OCI-LY7 (cell line): ENCODE measurements at regions not wholly inside any gene's neighbourhood (a gene's known extent, or its start where the extent isn't known, plus 50 kb on each side); places are given as distances from the start of the nearest gene placed in this dataset. TPM values are rescaled to one million over a fixed set of nuclear protein-coding genes. Genes with fewer than 3 reads are reported as not detected.

Experiments used
- BruUV-seq: library from RNA; stranded (reverse); fragments of 400-500 nt; replicated peaks from 2 replicates; lab custom pipeline; 2021; lab: Mats Ljungman, UMichigan
- CTCF ChIA-PET: fragments of 300-600 bp; sonication (Branson Sonifier 250); formaldehyde crosslinking; loops from one replicate; lab custom pipeline; 2022; ENCODE audit warnings: antibody characterized with exemption; ENCODE audit not compliant: unreplicated experiment; lab: Charles Lee
- POLR2A ChIA-PET: fragments of 300-600 bp; sonication (Branson Sonifier 250); formaldehyde crosslinking; loops from one replicate; lab custom pipeline; 2022; ENCODE audit warnings: antibody characterized with exemption; lab: Charles Lee
- DNase-seq: peaks from one replicate; pipeline ENCODE4 v3.0.0-alpha.2; 2015; ENCODE audit warnings: low spot score
- H2AFZ ChIP-seq: fragments of 200-600 bp; sonication (generic), shearing (Covaris generic); 2 replicates; pipeline ENCODE4 v1.6.1; 2014; ENCODE audit warnings: mild to moderate bottlenecking, antibody characterized with exemption, low read length, moderate library complexity
- H3K27ac ChIP-seq: fragments of 200-600 bp; sonication (generic); 2 replicates; pipeline ENCODE4 v1.5.1; 2014; ENCODE audit warnings: mixed run types, low read depth, mild to moderate bottlenecking, moderate library complexity, low read length, inconsistent platforms; ENCODE audit not compliant: poor library complexity, severe bottlenecking
- H3K36me3 ChIP-seq: fragments of 200-600 bp; sonication (generic); 2 replicates; pipeline ENCODE4 v1.6.1; 2014; ENCODE audit warnings: mild to moderate bottlenecking, antibody characterized with exemption, low read length, moderate library complexity, mixed read lengths; ENCODE audit not compliant: insufficient read depth
- H3K4me1 ChIP-seq: fragments of 200-600 bp; sonication (generic); 2 replicates; pipeline ENCODE4 v1.5.1; 2014; ENCODE audit warnings: mild to moderate bottlenecking, low read length; ENCODE audit not compliant: insufficient read depth, poor library complexity, severe bottlenecking
- H3K4me2 ChIP-seq: fragments of 200-600 bp; sonication (generic); 2 replicates; pipeline ENCODE4 v1.6.1; 2014; ENCODE audit warnings: mild to moderate bottlenecking, low read length
- H3K4me3 ChIP-seq: fragments of 200-600 bp; sonication (generic); 2 replicates; pipeline ENCODE4 v1.5.1; 2014; ENCODE audit warnings: mild to moderate bottlenecking, low read depth, low read length; ENCODE audit not compliant: poor library complexity, severe bottlenecking
- H3K79me2 ChIP-seq: fragments of 200-600 bp; sonication (generic); 2 replicates; pipeline ENCODE4 v1.6.1; 2016; ENCODE audit warnings: low read depth, mild to moderate bottlenecking, low read length, moderate library complexity, mixed read lengths; ENCODE audit not compliant: insufficient read depth
- H3K9me2 ChIP-seq: fragments of 200-600 bp; sonication (generic); 2 replicates; pipeline ENCODE4 v1.6.1; 2016; ENCODE audit warnings: mild to moderate bottlenecking, low read length, mixed read lengths; ENCODE audit not compliant: insufficient read depth
- H3K9me3 ChIP-seq: fragments of 200-600 bp; sonication (generic); 2 replicates; pipeline ENCODE4 v1.6.1; 2014; ENCODE audit warnings: mild to moderate bottlenecking, mixed run types, low read length, mixed read lengths
- H4K20me1 ChIP-seq: fragments of 200-600 bp; sonication (generic); 2 replicates; pipeline ENCODE4 v1.6.1; 2014; ENCODE audit warnings: mild to moderate bottlenecking, antibody characterized with exemption, low read length, moderate library complexity, mixed read lengths; ENCODE audit not compliant: insufficient read depth
- CTCF ChIP-seq: fragments of 200-600 bp; sonication (generic); conservative IDR thresholded peaks from 2 replicates; pipeline ENCODE4 v1.5.1; 2014; ENCODE audit warnings: mild to moderate bottlenecking, antibody characterized with exemption, low read length, moderate library complexity, mixed read lengths
- EZH2phosphoT487 ChIP-seq: fragments of 200-600 bp; sonication (generic); IDR thresholded peaks from 2 replicates; pipeline ENCODE4 v1.6.1; 2018; ENCODE audit warnings: low read depth, borderline replicate concordance, mild to moderate bottlenecking, mixed run types, antibody characterized with exemption, low read length, moderate library complexity, mixed read lengths
- intact Hi-C: fragments of 100-400 bp; cut with micrococcal nuclease; formaldehyde crosslinking; loops from one replicate; pipeline ENCODE4 v1.10.0; 2022; ENCODE audit not compliant: unreplicated experiment
- small RNA-seq: library from RNA; depleted of rRNA; stranded (forward); fragments of <200 nt; gene quantifications from one replicate; pipeline ENCODE3, GENCODE V24; 2014

- Histone ChIP-seq H3K4me1 (no peaks in the 10 kb centered on the region), H4K20me1 (no peaks in the 10 kb centered on the region), H3K4me2 (no peak overlapping the region), H3K9me3 (no peaks in the 10 kb centered on the region), H2AFZ (no peak overlapping the region), H3K9me2 (no peaks in the 10 kb centered on the region), H3K36me3 (no peaks in the 10 kb centered on the region), H3K79me2 (no peaks in the 10 kb centered on the region), H3K27ac (no peak overlapping the region), H3K4me3 (no peak overlapping the region)
- ChIA-PET CTCF (no interaction called here), POLR2A (no interaction called here)
- no peak for DNase-seq
- intact Hi-C loops = no loop called here
- no TSS peak for BruUV-seq
- TF ChIP-seq EZH2phosphoT487 = no peak
- TF ChIP-seq CTCF = no peak
These were observed 350.8 kb downstream of the LRFN5 start for GRCh38 chr14:41957459-41957858.

Small RNA genes in the stretch of these regions (small RNA-seq; reads per million reads assigned to genes)
- gene AL163153.1 (not detected), gene AL358913.1 (not detected), gene AL442163.3 (not detected)
